Ovary (tissue), 3 donors: ENCODE measurements at regions not wholly inside any gene's neighbourhood (a gene's known extent, or its start where the extent isn't known, plus 50 kb on each side); places are given as distances from the start of the nearest gene placed in this dataset.

Experiments used
- EP300 ChIP-seq: sonication (generic); formaldehyde crosslinking; IDR thresholded peaks from one replicate; pipeline ENCODE4 v1.6.1; 2017; ENCODE audit warnings: antibody characterized with exemption
- POLR2A ChIP-seq: fragments of 450-650 bp; IDR thresholded peaks from one replicate; pipeline ENCODE4 v1.6.1; 2017; ENCODE audit warnings: antibody characterized with exemption, mild to moderate bottlenecking, moderate library complexity
- TF ChIP-seq, protein P1 (sequence below), 3 donors: fragments of 450-650 bp in 2 of 3; fragments of 200-600 bp in 1 of 3; IDR thresholded peaks; one replicate each; pipeline versions ENCODE4 v1.5.1 to v1.8.0; 2016 to 2022; ENCODE audit warnings: antibody characterized with exemption in 3 of 3, mild to moderate bottlenecking in 1 of 3
- donor health status: DM: no; HTN: no; CAD: no.

DNA sequence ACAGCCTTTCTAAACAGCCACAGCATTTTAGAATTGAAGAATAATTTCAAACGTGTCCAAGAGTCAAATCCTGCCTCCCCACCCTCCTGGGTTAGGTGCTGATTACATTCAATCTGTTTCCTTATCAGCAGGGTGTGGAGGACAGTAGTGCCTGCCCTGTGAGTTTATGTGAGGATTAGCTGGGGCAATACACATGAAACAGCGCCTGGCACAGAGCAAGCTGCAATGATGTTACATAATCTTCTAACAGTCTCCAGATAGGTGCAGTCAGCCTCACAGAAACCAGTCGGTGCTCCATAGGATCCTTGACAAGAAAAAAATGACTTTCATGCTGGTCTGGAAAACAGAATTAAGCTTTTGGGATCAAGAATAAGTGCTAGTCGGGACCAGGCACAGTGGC is 91.7 kb upstream of the ITGA6 start:
- TF ChIP-seq, protein P1, sequence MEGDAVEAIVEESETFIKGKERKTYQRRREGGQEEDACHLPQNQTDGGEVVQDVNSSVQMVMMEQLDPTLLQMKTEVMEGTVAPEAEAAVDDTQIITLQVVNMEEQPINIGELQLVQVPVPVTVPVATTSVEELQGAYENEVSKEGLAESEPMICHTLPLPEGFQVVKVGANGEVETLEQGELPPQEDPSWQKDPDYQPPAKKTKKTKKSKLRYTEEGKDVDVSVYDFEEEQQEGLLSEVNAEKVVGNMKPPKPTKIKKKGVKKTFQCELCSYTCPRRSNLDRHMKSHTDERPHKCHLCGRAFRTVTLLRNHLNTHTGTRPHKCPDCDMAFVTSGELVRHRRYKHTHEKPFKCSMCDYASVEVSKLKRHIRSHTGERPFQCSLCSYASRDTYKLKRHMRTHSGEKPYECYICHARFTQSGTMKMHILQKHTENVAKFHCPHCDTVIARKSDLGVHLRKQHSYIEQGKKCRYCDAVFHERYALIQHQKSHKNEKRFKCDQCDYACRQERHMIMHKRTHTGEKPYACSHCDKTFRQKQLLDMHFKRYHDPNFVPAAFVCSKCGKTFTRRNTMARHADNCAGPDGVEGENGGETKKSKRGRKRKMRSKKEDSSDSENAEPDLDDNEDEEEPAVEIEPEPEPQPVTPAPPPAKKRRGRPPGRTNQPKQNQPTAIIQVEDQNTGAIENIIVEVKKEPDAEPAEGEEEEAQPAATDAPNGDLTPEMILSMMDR (IDR thresholded peaks at IDR 0.05) = no peak
- TF ChIP-seq EP300 (no peak), POLR2A (no peak)
